H9 (cell line): ENCODE measurements at regions not wholly inside any gene's neighbourhood (a gene's known extent, or its start where the extent isn't known, plus 50 kb on each side); places are given as distances from the start of the nearest gene placed in this dataset.

Experiments used
- DNase-seq: peaks from one replicate; pipeline ENCODE4 v3.0.0-alpha.2; 2017
- H2AFZ ChIP-seq: one replicate; pipeline ENCODE4 v1.6.1; 2013; ENCODE audit warnings: mild to moderate bottlenecking, low read length, control low read depth, moderate library complexity
- H2AK5ac ChIP-seq: 2 replicates; pipeline ENCODE4 v1.6.1; 2013; ENCODE audit warnings: low read length, control low read depth, mixed read lengths; ENCODE audit not compliant: insufficient read length
- H2BK120ac ChIP-seq: one replicate; pipeline ENCODE4 v1.6.1; 2013; ENCODE audit warnings: low read depth, mild to moderate bottlenecking, low read length, control low read depth, inconsistent platforms; ENCODE audit not compliant: poor library complexity, severe bottlenecking
- H2BK12ac ChIP-seq: 2 replicates; pipeline ENCODE4 v1.6.1; 2013; ENCODE audit warnings: low read length, control low read depth, mixed read lengths, low read depth; ENCODE audit not compliant: insufficient read length
- H2BK15ac ChIP-seq: 2 replicates; pipeline ENCODE4 v1.6.1; 2013; ENCODE audit warnings: low read depth, low read length, control low read depth
- H2BK20ac ChIP-seq: one replicate; pipeline ENCODE4 v1.6.1; 2013; ENCODE audit warnings: low read depth, mild to moderate bottlenecking, low read length, control low read depth, inconsistent platforms; ENCODE audit not compliant: poor library complexity, severe bottlenecking
- H2BK5ac ChIP-seq: 2 replicates; pipeline ENCODE4 v1.6.1; 2013; ENCODE audit warnings: low read length, control low read depth, mixed read lengths; ENCODE audit not compliant: insufficient read length
- H3K14ac ChIP-seq: 2 replicates; pipeline ENCODE4 v1.6.1; 2013; ENCODE audit warnings: low read length, control low read depth; ENCODE audit not compliant: insufficient read depth
- H3K18ac ChIP-seq: 2 replicates; pipeline ENCODE4 v1.6.1; 2013; ENCODE audit warnings: low read depth, mild to moderate bottlenecking, mixed read lengths, low read length, control low read depth; ENCODE audit not compliant: insufficient read length
- H3K23ac ChIP-seq: 2 replicates; pipeline ENCODE4 v1.6.1; 2013; ENCODE audit warnings: low read length, control low read depth, mixed read lengths, low read depth; ENCODE audit not compliant: insufficient read length
- H3K23me2 ChIP-seq: 2 replicates; pipeline ENCODE4 v1.6.1; 2013; ENCODE audit warnings: low read depth, mild to moderate bottlenecking, mixed read lengths, low read length, control low read depth; ENCODE audit not compliant: insufficient read length, poor library complexity, severe bottlenecking
- H3K27ac ChIP-seq: 2 replicates; pipeline ENCODE4 v1.5.1; 2013; ENCODE audit warnings: low read length, control low read depth, mixed read lengths, low read depth; ENCODE audit not compliant: insufficient read length
- H3K27me3 ChIP-seq: 2 replicates; pipeline ENCODE4 v1.6.1; 2013; ENCODE audit warnings: low read length, control low read depth, inconsistent platforms; ENCODE audit not compliant: insufficient read depth
- H3K4ac ChIP-seq: 2 replicates; pipeline ENCODE4 v1.6.1; 2013; ENCODE audit warnings: low read depth, mild to moderate bottlenecking, control low read depth, inconsistent platforms, low read length, moderate library complexity
- H3K4me1 ChIP-seq: 2 replicates; pipeline ENCODE4 v1.6.1; 2013; ENCODE audit warnings: low read length, control low read depth, inconsistent platforms; ENCODE audit not compliant: insufficient read depth
- H3K4me2 ChIP-seq: 2 replicates; pipeline ENCODE4 v1.6.1; 2013; ENCODE audit warnings: low read length, control low read depth, mixed read lengths; ENCODE audit not compliant: insufficient read length, insufficient read depth
- H3K56ac ChIP-seq: 2 replicates; pipeline ENCODE4 v1.6.1; 2013; ENCODE audit warnings: low read depth, mild to moderate bottlenecking, mixed read lengths, low read length, control low read depth; ENCODE audit not compliant: insufficient read length
- H3K79me1 ChIP-seq: 2 replicates; pipeline ENCODE4 v1.6.1; 2013; ENCODE audit warnings: low read depth, mild to moderate bottlenecking, moderate library complexity, low read length, control low read depth, inconsistent platforms; ENCODE audit not compliant: insufficient read depth, poor library complexity, severe bottlenecking
- H3K79me2 ChIP-seq: 2 replicates; pipeline ENCODE4 v1.6.1; 2013; ENCODE audit warnings: low read length, control low read depth, inconsistent platforms; ENCODE audit not compliant: insufficient read depth
- H3K9ac ChIP-seq: 2 replicates; pipeline ENCODE4 v1.6.1; 2013; ENCODE audit warnings: low read length, control low read depth, mixed read lengths; ENCODE audit not compliant: insufficient read length; ENCODE audit errors: extremely low read depth
- H3K9me3 ChIP-seq: one replicate; pipeline ENCODE4 v1.6.1; 2013; ENCODE audit warnings: low read depth, low read length, inconsistent platforms; ENCODE audit not compliant: control insufficient read depth
- H3T11ph ChIP-seq: one replicate; pipeline ENCODE4 v1.6.1; 2013; ENCODE audit warnings: mild to moderate bottlenecking, low read length, control low read depth, inconsistent platforms
- H4K20me1 ChIP-seq: one replicate; pipeline ENCODE4 v1.6.1; 2013; ENCODE audit not compliant: control insufficient read depth, insufficient read length, insufficient read depth
- H4K5ac ChIP-seq: 2 replicates; pipeline ENCODE4 v1.6.1; 2013; ENCODE audit warnings: low read depth, mild to moderate bottlenecking, mixed read lengths, low read length, control low read depth; ENCODE audit not compliant: insufficient read length
- H4K8ac ChIP-seq: replicated peaks from 2 replicates; pipeline ENCODE4 v1.6.1; 2013; ENCODE audit warnings: low read length, control low read depth, mixed read lengths, low read depth; ENCODE audit not compliant: insufficient read length
- H4K91ac ChIP-seq: 2 replicates; pipeline ENCODE4 v1.6.1; 2013; ENCODE audit warnings: low read depth, mild to moderate bottlenecking, moderate library complexity, mixed read lengths, low read length, control low read depth; ENCODE audit not compliant: insufficient read length
- H3K27ac Mint-ChIP-seq, 3 experiments: 2 replicates in 2 of 3; 3 replicates in 1 of 3; pipeline ENCODE4 v1.8.0; 2020 to 2021; ENCODE audit warnings: mixed read lengths in 3 of 3, mild to moderate bottlenecking in 1 of 3, moderate library complexity in 1 of 3
- H3K27me3 Mint-ChIP-seq: 2 replicates; pipeline ENCODE4 v1.8.0; 2021; ENCODE audit warnings: low read depth, mild to moderate bottlenecking, moderate library complexity, mixed read lengths
- H3K36me3 Mint-ChIP-seq, 3 experiments: 2 replicates in 2 of 3; 3 replicates in 1 of 3; pipeline ENCODE4 v1.8.0; 2020 to 2021; ENCODE audit warnings: low read depth in 3 of 3, mixed read lengths in 3 of 3; ENCODE audit not compliant: insufficient read depth in 1 of 3
- H3K4me1 Mint-ChIP-seq, 2 experiments: 2 replicates each; pipeline ENCODE4 v1.8.0; 2020; ENCODE audit warnings: mixed read lengths in 2 of 2
- H3K4me3 Mint-ChIP-seq, 2 experiments: 2 replicates in 1 of 2; 3 replicates in 1 of 2; pipeline ENCODE4 v1.8.0; 2020 to 2021; ENCODE audit warnings: mild to moderate bottlenecking in 2 of 2, mixed read lengths in 2 of 2, moderate library complexity in 1 of 2
- H3K9me3 Mint-ChIP-seq, 2 experiments: 2 replicates in 1 of 2; 3 replicates in 1 of 2; pipeline ENCODE4 v1.8.0; 2020; ENCODE audit warnings: mild to moderate bottlenecking in 2 of 2, mixed read lengths in 2 of 2, moderate library complexity in 1 of 2
- CTCF ChIP-seq: fragments of 200-600 bp; sonication (generic); conservative IDR thresholded peaks from 3 replicates; pipeline ENCODE4 v1.8.0; 2021; ENCODE audit warnings: antibody characterized with exemption, mild to moderate bottlenecking
- WGBS: extraction: QIAGEN DNeasy Blood & Tissue Kit; methylation state at CpG from one replicate; pipeline ENCODE4 v1.1.7; 2013; ENCODE audit warnings: missing lambda C conversion rate, low lambda C conversion rate, mixed read lengths; ENCODE audit not compliant: insufficient read length; ENCODE audit errors: extremely low coverage; 5-methylcytosine and 5-hydroxymethylcytosine counted together

DNA sequence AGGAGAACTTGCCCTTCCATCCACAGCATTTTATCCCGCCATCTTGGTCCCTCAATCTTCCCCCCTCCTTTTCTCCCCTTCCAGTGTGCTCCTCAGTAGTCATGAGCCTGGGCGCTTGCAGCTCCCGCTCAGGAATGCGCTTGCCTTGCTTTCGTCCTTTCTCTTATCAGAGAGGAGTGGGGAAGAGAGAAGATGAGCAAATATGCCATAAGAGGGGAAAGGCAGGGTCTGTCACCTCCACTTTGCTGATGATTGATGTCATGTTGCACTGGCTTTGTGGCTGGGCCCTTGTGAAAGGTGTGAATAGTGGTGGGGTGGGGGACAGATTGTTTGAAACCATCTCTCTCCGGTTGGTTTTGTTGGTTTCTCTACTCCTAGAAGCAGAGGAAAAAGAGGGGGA lies 569.3 kb downstream of the TNS1 start:
- Mint-ChIP-seq H3K27ac (no peak overlapping the region), H3K9me3 (no peaks in the 10 kb centered on the region)
- no peaks in the 10 kb centered on the region for H3K79me1 ChIP-seq

More for the DNA sequence above, 569.3 kb downstream of the TNS1 start:
- H4K91ac ChIP-seq = no peak overlapping the region
- H4K8ac ChIP-seq = no peak overlapping the region
- no peak overlapping the region for H2BK12ac ChIP-seq
- TF ChIP-seq CTCF = no peak
- H3K4ac ChIP-seq = no peak overlapping the region
- H3K9me3 ChIP-seq = no peaks in the 10 kb centered on the region
- H3K23ac ChIP-seq = no peak overlapping the region
- no peak overlapping the region for H2BK5ac ChIP-seq
- no peaks in the 10 kb centered on the region for H4K20me1 ChIP-seq
- H4K5ac ChIP-seq = no peak overlapping the region
- Mint-ChIP-seq H3K4me1 (peaks cover 24 to 26% of the 10 kb centered on the region in 2 experiments), H3K36me3 (no peaks in the 10 kb centered on the region), H3K4me3 (no peak overlapping the region), H3K27me3 (peaks cover 11% of the 10 kb centered on the region)
- H2BK15ac ChIP-seq = no peak overlapping the region
- peaks cover 3% of the 10 kb centered on the region; the same call in 1 of the 2 replicates for H3K4me1 ChIP-seq
- H3K4me2 ChIP-seq = no peak overlapping the region
- no peak overlapping the region for H2BK120ac ChIP-seq
- no peak overlapping the region for H3K18ac ChIP-seq
- H2BK20ac ChIP-seq = no peak overlapping the region
- H3K27me3 ChIP-seq = no peaks in the 10 kb centered on the region
- H3K79me2 ChIP-seq = no peaks in the 10 kb centered on the region
- WGBS = no CpG with 5 or more reads among the region's 6 CpGs
- no peak overlapping the region for H3K14ac ChIP-seq
- no peak for DNase-seq
- H3K56ac ChIP-seq = no peak overlapping the region
- H3K27ac ChIP-seq = no peak overlapping the region
- no peak overlapping the region for H2AFZ ChIP-seq
- H3K9ac ChIP-seq = no peak overlapping the region
- no peaks in the 10 kb centered on the region for H3K23me2 ChIP-seq
- H3T11ph ChIP-seq = peak overlapping the region; percentile 63
- H2AK5ac ChIP-seq = no peak overlapping the region
